GM12878 (cell line): ENCODE measurements at regions not wholly inside any gene's neighbourhood (a gene's known extent, or its start where the extent isn't known, plus 50 kb on each side); places are given as distances from the start of the nearest gene placed in this dataset.

Experiments used
- ATF7 ChIP-seq: fragments of 450-650 bp; IDR thresholded peaks from 2 replicates; pipeline ENCODE4 v1.6.1; 2016; ENCODE audit warnings: low read depth, mild to moderate bottlenecking
- BCL11A ChIP-seq: IDR thresholded peaks from 2 replicates; pipeline ENCODE4 v1.6.1; 2011; ENCODE audit warnings: low read depth, low read length
- BCL3 ChIP-seq: IDR thresholded peaks from 2 replicates; pipeline ENCODE4 v1.6.1; 2011; ENCODE audit warnings: borderline replicate concordance, low read depth, mild to moderate bottlenecking, moderate library complexity, low read length; ENCODE audit not compliant: insufficient read depth, poor library complexity, severe bottlenecking
- CHD2 ChIP-seq: IDR thresholded peaks from 2 replicates; pipeline ENCODE4 v1.6.1; 2011; ENCODE audit warnings: low read depth, low read length, improper control_type of control experiment, borderline replicate concordance
- CREM ChIP-seq: IDR thresholded peaks from 2 replicates; pipeline ENCODE4 v1.6.1; 2014; ENCODE audit warnings: antibody characterized with exemption, low read depth
- EGR1 ChIP-seq, 2 experiments: IDR thresholded peaks; 1 replicate in 1 of 2; 2 replicates in 1 of 2; pipeline ENCODE4 v1.6.1; 2011 to 2012; ENCODE audit warnings: low read depth in 2 of 2, low read length in 2 of 2, borderline replicate concordance in 1 of 2, mild to moderate bottlenecking in 1 of 2, moderate library complexity in 1 of 2
- FOXK2 ChIP-seq: fragments of 450-650 bp; IDR thresholded peaks from 2 replicates; pipeline ENCODE4 v1.6.1; 2017; ENCODE audit warnings: mild to moderate bottlenecking, moderate library complexity
- GATAD2B ChIP-seq: fragments of 450-650 bp; conservative IDR thresholded peaks from 2 replicates; pipeline ENCODE4 v1.6.1; 2017; ENCODE audit warnings: low read depth, mild to moderate bottlenecking, moderate library complexity
- HDAC2 ChIP-seq: fragments of 200-600 bp; sonication (generic); IDR thresholded peaks from 2 replicates; pipeline ENCODE4 v1.6.1; 2017
- IRF3 ChIP-seq: fragments of 450-650 bp; IDR thresholded peaks from 2 replicates; pipeline ENCODE4 v1.6.1; 2014; ENCODE audit warnings: mild to moderate bottlenecking
- IRF4 ChIP-seq: IDR thresholded peaks from 2 replicates; pipeline ENCODE4 v1.6.1; 2011; ENCODE audit warnings: low read depth, low read length
- KAT2A ChIP-seq: conservative IDR thresholded peaks from 2 replicates; pipeline ENCODE4 v1.6.1; 2011; ENCODE audit warnings: low read depth, low read length; ENCODE audit not compliant: control insufficient read depth
- LARP7 ChIP-seq: fragments of 450-650 bp; IDR thresholded peaks from 2 replicates; pipeline ENCODE4 v1.6.1; 2017; ENCODE audit warnings: mild to moderate bottlenecking
- MYB ChIP-seq: fragments of 150-350 bp; IDR thresholded peaks from 2 replicates; pipeline ENCODE4 v1.6.1; 2014; ENCODE audit warnings: mild to moderate bottlenecking, low read depth, low read length, borderline replicate concordance
- NBN ChIP-seq: fragments of 450-650 bp; IDR thresholded peaks from 2 replicates; pipeline ENCODE4 v1.6.1; 2016
- NFXL1 ChIP-seq: fragments of 450-650 bp; IDR thresholded peaks from 2 replicates; pipeline ENCODE4 v1.6.1; 2017; ENCODE audit warnings: antibody characterized with exemption, mild to moderate bottlenecking, borderline replicate concordance
- NR2F1 ChIP-seq: fragments of 450-650 bp; conservative IDR thresholded peaks from 2 replicates; pipeline ENCODE4 v1.6.1; 2017; ENCODE audit warnings: mild to moderate bottlenecking
- POLR2AphosphoS2 ChIP-seq: IDR thresholded peaks from 2 replicates; pipeline ENCODE4 v1.6.1; 2011; ENCODE audit warnings: low read depth, mild to moderate bottlenecking, low read length, improper control_type of control experiment, moderate library complexity
- PRDM15 ChIP-seq: fragments of 450-650 bp; formaldehyde crosslinking; IDR thresholded peaks from 2 replicates; pipeline ENCODE4 v1.4.0; 2020; ENCODE audit warnings: mild to moderate bottlenecking, moderate library complexity
- RAD21 ChIP-seq: IDR thresholded peaks from 2 replicates; pipeline ENCODE4 v1.6.1; 2011; ENCODE audit warnings: mild to moderate bottlenecking, low read depth, low read length, moderate library complexity; ENCODE audit not compliant: insufficient read depth
- RB1 ChIP-seq: fragments of 450-650 bp; formaldehyde crosslinking; IDR thresholded peaks from 2 replicates; pipeline ENCODE4 v1.6.1; 2017; ENCODE audit warnings: mild to moderate bottlenecking, borderline replicate concordance
- SMAD1 ChIP-seq: fragments of 450-650 bp; IDR thresholded peaks from 2 replicates; pipeline ENCODE4 v1.6.1; 2018; ENCODE audit warnings: mild to moderate bottlenecking, low read depth; ENCODE audit not compliant: partially characterized antibody
- SMAD5 ChIP-seq: IDR thresholded peaks from 2 replicates; pipeline ENCODE4 v1.6.1; 2016; ENCODE audit warnings: antibody characterized with exemption, low read depth
- STAT3 ChIP-seq: IDR thresholded peaks from 2 replicates; pipeline ENCODE4 v1.6.1; 2011; ENCODE audit warnings: low read depth, low read length, improper control_type of control experiment
- USF1 ChIP-seq: IDR thresholded peaks from 2 replicates; pipeline ENCODE4 v1.6.1; 2011; ENCODE audit warnings: borderline replicate concordance, low read depth, mild to moderate bottlenecking, moderate library complexity, mixed read lengths, low read length; ENCODE audit not compliant: insufficient read depth; ENCODE audit errors: extremely low read length

- TF ChIP-seq USF1, result no peak
- TF ChIP-seq IRF3, result no peak
- TF ChIP-seq CREM, result peak; percentile 75
- no peak for TF ChIP-seq FOXK2
- TF ChIP-seq STAT3, result no peak
- TF ChIP-seq NR2F1, result no peak
- no peak for TF ChIP-seq POLR2AphosphoS2
- TF ChIP-seq SMAD1, result no peak
- TF ChIP-seq EGR1 (IDR thresholded peaks at IDR 0.05; ENCODE audit: borderline replicate concordance in 1 of 2, low read depth in 2 of 2, low read length in 2 of 2), result no peak
- TF ChIP-seq BCL11A, result peak; percentile 63; the same call in 1 of the 2 replicates
- TF ChIP-seq CHD2, result no peak
- TF ChIP-seq KAT2A, result no peak
- no peak for TF ChIP-seq RAD21
- no peak for TF ChIP-seq NBN
- TF ChIP-seq BCL3, result no peak
- no peak for TF ChIP-seq MYB
- TF ChIP-seq RB1, result no peak
- TF ChIP-seq GATAD2B, result no peak
- no peak for TF ChIP-seq LARP7
- no peak for TF ChIP-seq SMAD5
- TF ChIP-seq ATF7, result peak; percentile 96
- 0 out of 2 replicates have a peak, but pooled peaks have one; percentile 28 for TF ChIP-seq IRF4
- no peak for TF ChIP-seq PRDM15 (CRISPR knock-in tag)
- TF ChIP-seq HDAC2, result no peak
- no peak for TF ChIP-seq NFXL1
Measured at GRCh38 chr6:113690281-113691259, 166.6 kb upstream of the MARCKS start (continued).
